H1 (cell line): ENCODE measurements at regions not wholly inside any gene's neighbourhood (a gene's known extent, or its start where the extent isn't known, plus 50 kb on each side); places are given as distances from the start of the nearest gene placed in this dataset.

Experiments used
- KDM4A ChIP-seq: IDR thresholded peaks from one replicate; pipeline ENCODE4 v1.7.1; 2012; ENCODE audit warnings: low read depth, mild to moderate bottlenecking, moderate library complexity, low read length, inconsistent platforms; ENCODE audit not compliant: severe bottlenecking
- RAD21 ChIP-seq, 2 experiments: IDR thresholded peaks in 1 of 2; conservative IDR thresholded peaks in 1 of 2; 2 replicates each; pipeline ENCODE4 v1.6.1; 2011; ENCODE audit warnings: low read depth in 2 of 2, low read length in 2 of 2, improper control_type of control experiment in 1 of 2, inconsistent platforms in 1 of 2, mild to moderate bottlenecking in 1 of 2, moderate library complexity in 1 of 2

DNA sequence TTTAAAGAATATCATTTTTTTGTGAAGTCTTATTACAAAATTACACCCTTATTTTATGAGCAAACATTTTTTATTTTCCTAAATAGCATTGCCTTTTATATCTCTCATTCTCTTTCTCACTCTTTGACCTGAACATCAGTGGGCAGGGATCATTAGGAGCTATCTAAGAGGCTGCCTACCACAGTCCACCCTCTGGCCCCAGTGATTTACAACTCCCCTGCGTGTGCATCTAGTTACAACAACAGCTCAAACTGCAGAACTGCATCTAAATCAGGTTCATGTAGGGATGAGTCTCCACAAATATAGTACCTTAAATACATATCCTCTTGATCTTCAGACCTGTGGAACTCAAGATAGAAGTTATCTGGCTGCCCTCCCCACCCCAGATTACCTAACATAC lies 172.4 kb upstream of the CXCR4 start (continued):
- TF ChIP-seq RAD21 (IDR thresholded peaks at IDR 0.05 in 1 of 2, conservative IDR thresholded peaks at IDR 0.05 in 1 of 2; ENCODE audit: low read depth in 2 of 2, low read length in 2 of 2): no peak
- TF ChIP-seq KDM4A: no peak
